Activated CD8-positive, alpha-beta memory T cell treated with anti-CD3 and anti-CD28 coated beads, Interleukin-2, amount 50 U/mL, for 48 hours (primary cell): ENCODE measurements at regions not wholly inside any gene's neighbourhood (a gene's known extent, or its start where the extent isn't known, plus 50 kb on each side); places are given as distances from the start of the nearest gene placed in this dataset.

Experiments
- DNase-seq: peaks from one replicate; pipeline ENCODE4 v3.0.0-alpha.2; 2020

DNA sequence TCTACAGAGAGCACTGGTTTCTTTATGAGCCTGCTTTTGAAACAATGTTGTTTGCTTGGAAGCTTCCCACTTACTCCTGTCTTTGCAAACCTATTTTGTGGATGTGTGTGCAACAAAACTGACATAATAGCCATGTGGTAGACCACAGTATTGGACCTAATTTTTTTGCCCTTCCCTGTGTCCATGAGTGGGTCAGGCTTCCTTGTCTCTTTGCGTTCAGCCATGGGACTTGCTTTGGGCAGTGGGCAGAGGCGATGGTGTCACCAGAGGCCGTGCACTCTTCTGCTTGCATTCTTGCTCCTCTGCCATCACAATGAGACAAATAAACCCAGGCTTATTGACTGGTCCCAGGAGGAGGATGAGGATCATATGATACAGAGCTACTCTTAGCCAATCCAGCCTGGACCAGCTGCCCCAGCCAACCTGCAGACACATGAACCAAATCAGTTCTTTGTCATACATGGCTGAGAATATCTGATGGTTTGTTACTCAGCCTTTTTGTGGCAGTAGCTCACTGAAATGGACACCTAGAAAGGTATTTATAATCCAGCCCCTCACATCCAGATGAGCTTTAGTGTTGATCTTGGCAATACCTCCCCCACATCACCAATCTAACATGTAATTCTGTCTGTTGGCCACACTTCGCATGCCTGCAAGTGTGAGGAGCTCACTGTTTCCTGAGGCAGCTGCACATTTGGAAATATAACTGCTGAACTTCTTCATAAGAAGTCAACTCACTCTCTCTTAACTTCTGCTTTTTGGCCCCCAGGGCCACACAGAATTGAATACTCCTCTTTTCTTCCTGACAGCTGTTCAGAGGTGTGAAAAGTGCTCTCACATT, 427.8 kb upstream of the ZMIZ1 start:
- no peak for DNase-seq

GRCh38 chr10:78641693-78642092, 427.1 kb upstream of the ZMIZ1 start:
- no peak for DNase-seq

GRCh38 chr10:78642269-78642816, 426.4 kb upstream of the ZMIZ1 start:
- no peak for DNase-seq

GRCh38 chr10:78643513-78643912, 425.3 kb upstream of the ZMIZ1 start:
- no peak for DNase-seq

DNA sequence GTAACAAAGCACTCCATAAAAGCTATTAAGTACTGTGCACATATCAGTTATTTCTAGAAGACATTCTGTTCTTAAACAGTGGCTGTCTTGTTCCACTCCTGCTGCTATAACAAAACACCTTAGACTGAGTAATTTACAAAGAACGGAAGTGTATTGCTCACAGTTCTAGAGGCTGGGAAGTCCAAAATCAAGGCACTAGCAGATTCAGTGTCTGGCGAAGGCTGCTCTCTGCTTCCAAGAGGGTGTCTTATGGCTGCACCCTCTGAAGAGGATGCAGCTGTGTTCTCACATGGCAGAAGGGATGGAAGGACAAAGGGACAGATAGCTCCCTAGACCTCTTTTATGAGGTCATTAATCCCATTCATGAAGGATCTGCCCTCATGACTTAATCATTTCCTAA, 424.2 kb upstream of the ZMIZ1 start:
- no peak for DNase-seq

DNA sequence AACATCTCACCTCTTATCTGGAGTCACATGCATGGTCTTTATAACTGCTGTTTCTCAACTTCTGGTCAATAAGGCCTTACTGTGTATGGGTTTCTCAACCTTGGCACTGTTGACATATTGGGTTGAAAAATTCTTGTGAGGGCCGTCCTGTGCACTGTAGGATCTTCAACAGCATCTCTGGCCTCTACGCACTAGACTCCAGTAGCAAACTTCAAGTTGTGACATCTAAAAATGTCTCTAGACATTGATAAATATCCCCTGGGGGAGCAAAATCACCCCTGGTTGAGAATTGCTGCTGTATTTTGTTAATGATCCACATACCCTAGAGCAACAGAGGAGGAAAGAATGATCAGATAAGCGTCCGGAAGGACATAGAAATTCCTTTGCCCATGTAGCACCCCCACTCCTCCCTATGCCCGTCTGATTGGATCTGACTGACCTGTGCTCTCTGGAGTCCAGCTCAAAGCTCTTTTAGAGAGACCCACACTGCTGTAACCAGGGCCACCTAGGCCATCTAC, 423.5 kb upstream of the ZMIZ1 start:
- no peak for DNase-seq

DNA sequence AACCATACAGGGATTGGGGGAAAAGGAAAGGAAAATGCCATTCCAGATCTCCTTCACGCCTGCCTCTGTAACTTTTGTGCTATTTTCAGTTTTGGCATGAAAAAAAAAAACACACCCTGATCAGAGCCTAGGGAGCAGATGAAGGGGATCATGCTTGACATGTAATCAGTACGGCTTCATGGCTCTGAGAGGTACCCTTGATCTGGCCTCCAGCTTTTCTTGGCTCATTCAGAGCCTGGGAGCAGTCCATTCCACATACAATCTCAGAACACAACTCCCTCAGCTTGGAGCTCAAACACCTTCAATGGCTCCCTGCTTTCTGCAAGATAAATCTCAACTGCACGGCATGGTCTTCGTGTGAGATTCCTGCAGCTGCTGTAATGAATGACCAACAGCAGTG, 422.8 kb upstream of the ZMIZ1 start:
- DNase-seq: no peak

DNA sequence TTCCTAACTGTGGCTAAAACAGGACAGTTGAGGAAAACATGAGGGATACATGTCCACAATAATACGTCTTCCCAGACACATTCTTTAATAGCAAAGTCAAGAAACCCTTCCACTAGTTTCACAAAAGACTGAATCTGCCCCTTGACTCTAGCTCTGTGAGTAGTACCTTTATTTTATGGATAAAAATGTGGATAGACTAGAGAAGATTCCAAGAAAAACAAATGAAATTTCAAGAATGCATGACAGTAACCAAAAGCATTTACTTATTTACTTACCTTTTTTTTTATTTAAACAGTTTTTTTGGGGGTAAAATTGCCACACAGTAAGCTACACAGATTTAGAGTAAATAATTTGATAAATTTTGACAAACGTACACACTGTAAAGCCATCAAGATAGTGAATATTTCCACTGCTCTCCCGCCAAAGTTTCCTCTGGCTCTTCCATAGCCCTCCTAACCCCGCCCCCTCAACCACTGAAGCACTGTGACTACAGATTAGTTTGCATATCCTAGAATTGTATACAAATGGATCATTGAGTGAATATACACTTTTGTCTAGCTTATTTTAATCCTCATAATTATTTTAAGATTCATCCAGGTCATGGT, 420.4 kb upstream of the ZMIZ1 start:
- DNase-seq: no peak

DNA sequence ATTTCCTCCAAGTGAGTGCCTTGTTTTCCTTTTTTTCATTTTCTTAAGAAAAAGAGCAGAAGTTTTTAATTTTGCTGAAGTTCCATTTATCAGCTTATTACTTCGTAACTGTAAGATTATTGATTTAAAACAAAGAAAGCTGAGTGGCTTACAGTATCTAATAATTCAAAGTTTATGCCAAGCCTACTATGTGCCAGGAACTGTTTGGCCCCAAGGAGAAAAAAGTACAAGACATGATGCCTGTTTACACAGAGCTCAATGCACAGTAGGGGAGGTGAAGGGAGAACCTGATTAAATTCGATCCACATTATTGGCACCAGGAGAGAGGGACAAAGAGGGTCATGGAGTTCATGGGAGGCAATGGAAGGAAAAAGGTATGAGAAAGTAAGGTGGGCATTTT, 419.3 kb upstream of the ZMIZ1 start:
- DNase-seq: no peak

DNA sequence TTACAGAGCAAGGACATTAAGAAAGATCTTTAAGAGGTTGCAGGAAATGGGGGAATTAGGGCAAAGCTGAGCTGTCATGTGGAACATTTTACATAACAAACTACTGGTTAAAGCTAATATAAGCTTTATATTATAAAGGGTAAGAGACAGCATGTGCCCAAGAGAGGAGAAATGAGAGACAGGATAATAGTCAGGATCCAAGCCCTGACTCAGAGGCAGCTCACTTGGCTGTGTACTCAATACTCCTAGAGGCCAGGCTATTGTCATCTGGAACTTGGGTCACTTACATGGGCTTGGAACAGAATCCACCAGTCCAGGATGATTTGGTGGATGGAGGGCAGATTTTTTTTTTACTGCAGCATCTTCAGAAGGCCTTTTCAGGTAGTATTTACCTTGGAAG, 418.6 kb upstream of the ZMIZ1 start:
- DNase-seq: no peak

- DNase-seq: no peak
Observed at GRCh38 chr10:78651287-78651686, 417.5 kb upstream of the ZMIZ1 start.

DNA sequence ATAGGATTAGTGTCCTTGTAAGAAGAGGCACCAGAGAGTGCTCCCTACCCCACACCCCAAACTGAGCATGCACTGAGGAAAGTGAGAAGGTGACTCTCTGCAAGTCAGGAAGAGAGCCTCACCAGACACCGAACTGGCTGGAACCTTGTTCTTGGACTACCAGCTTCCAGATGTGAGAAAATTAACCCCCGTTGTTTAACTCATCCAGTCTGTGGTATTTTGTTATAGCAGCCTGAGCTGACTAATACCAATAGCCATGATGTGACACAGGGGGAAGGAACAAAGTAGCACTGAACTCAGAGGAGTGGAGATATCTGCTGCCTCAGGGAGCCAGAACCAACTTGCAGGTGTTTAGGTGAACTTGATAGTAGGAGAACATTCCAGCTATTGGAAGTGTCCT, 415.2 kb upstream of the ZMIZ1 start:
- DNase-seq: no peak

DNA sequence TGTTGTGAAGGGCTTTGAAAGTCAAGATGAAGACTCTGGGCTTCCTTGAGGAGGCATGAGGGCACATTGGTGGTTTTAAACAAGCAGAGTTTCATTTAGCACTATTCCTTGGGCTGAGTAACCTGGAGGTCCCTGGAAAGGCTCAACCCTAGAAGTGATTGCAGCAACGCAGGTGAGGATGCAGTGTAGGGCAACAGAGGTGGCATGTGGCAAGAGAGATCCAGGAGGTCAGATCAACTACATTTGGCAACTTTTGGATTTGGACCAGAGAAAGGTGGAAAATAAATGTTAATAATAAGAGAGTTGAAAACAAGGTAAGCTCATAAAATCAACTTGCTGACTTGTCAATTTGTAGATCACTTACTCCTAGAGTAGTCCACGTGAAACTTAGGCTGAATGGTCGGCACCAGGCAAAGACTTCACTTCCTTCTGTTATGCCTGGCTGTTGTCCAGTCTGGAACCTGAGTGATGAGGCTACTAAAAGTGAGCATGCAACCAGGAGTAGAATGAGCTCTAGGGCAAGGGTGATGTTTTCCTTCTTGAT, 414.6 kb upstream of the ZMIZ1 start:
- no peak for DNase-seq

DNA sequence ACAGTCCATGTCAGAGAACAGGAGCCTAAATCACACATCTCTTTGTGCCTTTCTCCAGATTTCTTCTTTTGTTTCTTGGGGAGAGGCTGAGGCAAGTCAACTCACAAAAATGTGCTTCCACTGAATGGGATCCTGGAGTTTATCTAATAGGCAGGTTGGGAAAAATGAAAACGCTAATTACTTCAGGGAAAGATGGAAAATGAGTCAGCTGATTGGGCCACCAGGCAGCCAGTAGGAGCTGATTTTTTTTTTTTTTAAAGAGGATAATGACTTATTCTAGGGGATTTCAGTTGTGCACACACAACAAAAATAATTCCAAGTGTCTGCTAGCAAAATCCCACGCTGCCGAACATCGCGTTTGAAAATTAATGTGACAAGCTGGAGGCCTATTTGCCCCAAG, 412.8 kb upstream of the ZMIZ1 start:
- no peak for DNase-seq

GRCh38 chr10:78656417-78657162, 412.2 kb upstream of the ZMIZ1 start:
- DNase-seq: no peak

GRCh38 chr10:78657163-78657861, 411.5 kb upstream of the ZMIZ1 start:
- DNase-seq: peak; percentile 88

- no peak for DNase-seq
Observed at GRCh38 chr10:78657862-78658165, 411.0 kb upstream of the ZMIZ1 start.

DNA sequence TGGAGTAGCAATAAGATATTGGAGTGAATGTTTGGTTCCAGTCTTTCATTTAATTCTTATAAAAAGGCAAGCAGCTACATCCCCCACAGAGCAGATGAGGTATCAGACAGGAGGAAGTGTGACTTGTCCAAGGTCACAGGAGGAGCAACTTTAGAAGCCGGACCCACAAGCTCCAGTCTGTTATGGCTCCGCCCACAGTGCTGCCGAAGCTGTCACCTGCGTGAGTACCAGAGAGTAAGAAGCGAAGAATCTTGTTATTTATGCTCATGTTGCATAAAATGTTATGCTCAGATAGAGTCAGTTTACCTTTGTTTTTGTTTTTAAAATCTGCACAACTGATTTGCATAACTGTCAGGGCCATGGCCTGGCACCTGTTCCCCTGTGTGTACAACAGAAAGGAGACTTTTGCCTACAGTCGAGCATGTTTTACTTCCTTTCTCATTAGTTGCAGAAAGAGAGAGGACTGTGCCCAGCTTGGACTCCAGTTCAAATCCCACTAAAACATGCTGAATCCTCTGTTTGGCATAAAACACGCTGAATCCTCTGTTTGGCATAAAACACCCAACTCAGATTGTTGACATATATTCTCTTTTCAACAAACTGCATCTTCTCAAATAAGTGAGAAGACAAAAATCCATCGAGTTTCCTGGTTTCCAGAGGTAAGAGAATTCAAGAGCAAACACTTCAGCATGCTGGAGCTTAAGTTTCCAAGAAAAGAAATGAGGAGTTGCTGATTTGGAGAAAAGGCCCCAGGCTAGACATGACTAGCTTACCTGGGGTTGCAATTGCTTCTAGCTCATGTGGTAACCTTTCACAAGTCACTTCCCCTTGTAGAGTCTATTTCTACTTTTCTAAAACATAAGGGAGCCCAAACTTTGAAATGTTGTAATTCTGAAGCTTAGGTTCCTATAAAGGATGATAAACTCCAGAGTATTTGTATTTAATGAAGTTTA, 409.8 kb upstream of the ZMIZ1 start:
- DNase-seq: no peak

DNA sequence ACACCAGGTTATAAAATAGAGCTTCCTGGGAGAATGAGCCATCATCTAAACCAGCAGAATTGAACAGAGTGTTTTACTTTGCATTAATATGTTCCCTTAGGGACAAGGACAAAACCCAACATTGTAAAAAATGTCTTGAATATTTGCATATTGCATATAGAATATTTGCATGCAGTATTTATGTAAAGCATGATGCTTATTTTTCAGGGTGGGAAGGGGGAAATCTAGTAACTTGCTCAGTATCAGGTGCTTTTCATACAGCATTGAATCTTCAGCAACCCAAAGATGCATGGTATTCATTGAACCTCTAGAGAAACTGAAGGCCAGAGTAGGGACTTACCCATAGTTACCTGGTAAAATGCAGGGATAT, 409.2 kb upstream of the ZMIZ1 start:
- DNase-seq: no peak

DNA sequence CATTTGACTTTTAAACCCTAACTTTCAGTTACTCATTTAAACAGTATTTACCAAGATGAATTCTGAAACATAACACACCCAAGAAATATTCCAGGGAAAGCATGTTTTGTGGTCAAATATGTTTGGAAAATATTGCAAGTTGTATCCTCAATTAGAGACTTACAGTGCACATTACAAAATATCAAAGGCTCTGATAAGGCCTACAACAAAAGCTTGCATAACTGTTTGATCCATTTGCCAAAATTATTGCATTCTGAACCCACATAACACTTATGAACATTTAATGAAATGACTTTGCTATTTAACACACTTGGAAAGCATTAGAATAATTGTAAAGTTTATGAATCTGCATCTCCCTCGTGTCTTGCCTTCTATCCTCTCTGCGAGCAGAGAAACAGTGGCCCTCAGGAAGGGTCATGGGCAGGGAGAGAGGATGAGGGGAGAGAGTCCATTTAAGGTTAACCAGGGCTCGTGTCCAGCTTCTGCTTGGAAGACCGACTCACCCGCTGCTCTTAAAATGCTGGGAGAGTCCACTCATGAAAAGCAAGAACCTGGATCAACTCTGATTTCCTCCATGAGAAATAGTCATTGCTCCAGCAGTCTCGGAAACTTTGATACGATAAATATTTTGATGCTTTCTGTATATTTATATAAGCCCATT, 408.2 kb upstream of the ZMIZ1 start:
- no peak for DNase-seq

- DNase-seq: no peak
Observed at GRCh38 chr10:78663721-78664120, 405.0 kb upstream of the ZMIZ1 start.
